Neural cell (in vitro differentiated cells): ENCODE measurements at regions not wholly inside any gene's neighbourhood (a gene's known extent, or its start where the extent isn't known, plus 50 kb on each side); places are given as distances from the start of the nearest gene placed in this dataset.
"Not testable (repeated sequence)": the region's sequence is repeated elsewhere in the genome, so short reads cannot be mapped to it uniquely, and the experiment has no call there.

Experiments
- H2AFZ ChIP-seq: fragments of 200-600, 300-800 bp; sonication (generic), shearing (Covaris generic); 2 replicates; pipeline ENCODE4 v1.6.0; 2014; ENCODE audit warnings: low read depth, mild to moderate bottlenecking, antibody characterized with exemption, low read length, moderate library complexity
- H3F3A ChIP-seq: fragments of 200-600 bp; shearing (Covaris generic); 2 replicates; pipeline ENCODE4 v1.6.1; 2016; ENCODE audit warnings: mild to moderate bottlenecking, moderate library complexity, mixed read lengths, antibody characterized with exemption, low read length; ENCODE audit not compliant: insufficient read depth, poor library complexity, severe bottlenecking
- H3K27ac ChIP-seq: fragments of 200-600, 300-800 bp; sonication (generic), shearing (Covaris generic); 2 replicates; pipeline ENCODE4 v1.5.1; 2014; ENCODE audit warnings: mild to moderate bottlenecking, low read length, moderate library complexity
- H3K27me3 ChIP-seq: fragments of 300-800, 200-600 bp; sonication (generic), shearing (Covaris generic); 2 replicates; pipeline ENCODE4 v1.6.0; 2014; ENCODE audit warnings: mild to moderate bottlenecking, low read depth, low read length, moderate library complexity; ENCODE audit not compliant: insufficient read depth
- H3K36me3 ChIP-seq: fragments of 300-800, 200-600 bp; sonication (generic), shearing (Covaris generic); 2 replicates; pipeline ENCODE4 v1.5.1; 2014; ENCODE audit warnings: mild to moderate bottlenecking, antibody characterized with exemption, low read length, moderate library complexity; ENCODE audit not compliant: insufficient read depth
- H3K4me2 ChIP-seq: fragments of 300-800, 200-600 bp; sonication (generic), shearing (Covaris generic); 2 replicates; pipeline ENCODE4 v1.6.0; 2014; ENCODE audit warnings: mild to moderate bottlenecking, low read length
- H3K4me3 ChIP-seq: fragments of 300-800, 200-600 bp; sonication (generic), shearing (Covaris generic); 2 replicates; pipeline ENCODE4 v1.5.1; 2014; ENCODE audit warnings: mild to moderate bottlenecking, low read length, moderate library complexity
- H3K79me2 ChIP-seq: fragments of 200-600 bp; shearing (Covaris generic); replicated peaks from 2 replicates; pipeline ENCODE4 v1.6.0; 2014; ENCODE audit warnings: mild to moderate bottlenecking, low read length, moderate library complexity; ENCODE audit not compliant: insufficient read depth
- H3K9ac ChIP-seq: fragments of 300-800, 200-600 bp; sonication (generic), shearing (Covaris generic); 2 replicates; pipeline ENCODE4 v1.6.1; 2016; ENCODE audit warnings: mild to moderate bottlenecking, low read length, mixed read lengths
- H3K9me2 ChIP-seq: fragments of 200-600 bp; shearing (Covaris generic); 2 replicates; pipeline ENCODE4 v1.6.1; 2016; ENCODE audit warnings: mild to moderate bottlenecking, low read length, mixed read lengths; ENCODE audit not compliant: insufficient read depth
- H3K9me3 ChIP-seq: fragments of 200-600, 300-800 bp; sonication (generic), shearing (Covaris generic); 2 replicates; pipeline ENCODE4 v1.6.1; 2016; ENCODE audit warnings: mild to moderate bottlenecking, mixed run types, low read length, moderate library complexity, mixed read lengths
- H4K20me1 ChIP-seq: fragments of 200-600 bp; shearing (Covaris generic); 2 replicates; pipeline ENCODE4 v1.6.1; 2016; ENCODE audit warnings: mild to moderate bottlenecking, mixed run types; ENCODE audit not compliant: insufficient read depth
- EP300 ChIP-seq: fragments of 450-650 bp; conservative IDR thresholded peaks from 2 replicates; pipeline ENCODE4 v1.6.1; 2014; ENCODE audit warnings: antibody characterized with exemption, mild to moderate bottlenecking, moderate library complexity; ENCODE audit not compliant: poor library complexity, severe bottlenecking
- EZH2 ChIP-seq: fragments of 200-600, 300-800 bp; shearing (Covaris generic), sonication (generic); IDR thresholded peaks from 2 replicates; pipeline ENCODE4 v1.6.1; 2014; ENCODE audit warnings: antibody characterized with exemption, low read length, borderline replicate concordance, mild to moderate bottlenecking; ENCODE audit not compliant: insufficient read depth, poor library complexity, severe bottlenecking
- POLR2AphosphoS5 ChIP-seq: IDR thresholded peaks from 2 replicates; pipeline ENCODE4 v1.6.1; 2012
- RAD21 ChIP-seq: fragments of 450-650 bp; conservative IDR thresholded peaks from 2 replicates; pipeline ENCODE4 v1.6.1; 2014; ENCODE audit warnings: antibody characterized with exemption, mild to moderate bottlenecking, moderate library complexity
- SMC3 ChIP-seq: fragments of 450-650 bp; conservative IDR thresholded peaks from 2 replicates; pipeline ENCODE4 v1.6.1; 2014; ENCODE audit warnings: antibody characterized with exemption, mild to moderate bottlenecking, moderate library complexity; ENCODE audit not compliant: poor library complexity
- TAF1 ChIP-seq: IDR thresholded peaks from 2 replicates; pipeline ENCODE4 v1.6.1; 2012; ENCODE audit warnings: low read depth
- TF ChIP-seq, protein P1 (sequence below): IDR thresholded peaks from 2 replicates; pipeline ENCODE4 v1.6.1; 2012; ENCODE audit warnings: borderline replicate concordance
- TF ChIP-seq, protein P2 (sequence below): fragments of 450-650 bp; IDR thresholded peaks from 2 replicates; pipeline ENCODE4 v1.5.1; 2014; ENCODE audit warnings: antibody characterized with exemption, mild to moderate bottlenecking, moderate library complexity; ENCODE audit not compliant: poor library complexity, severe bottlenecking

DNA sequence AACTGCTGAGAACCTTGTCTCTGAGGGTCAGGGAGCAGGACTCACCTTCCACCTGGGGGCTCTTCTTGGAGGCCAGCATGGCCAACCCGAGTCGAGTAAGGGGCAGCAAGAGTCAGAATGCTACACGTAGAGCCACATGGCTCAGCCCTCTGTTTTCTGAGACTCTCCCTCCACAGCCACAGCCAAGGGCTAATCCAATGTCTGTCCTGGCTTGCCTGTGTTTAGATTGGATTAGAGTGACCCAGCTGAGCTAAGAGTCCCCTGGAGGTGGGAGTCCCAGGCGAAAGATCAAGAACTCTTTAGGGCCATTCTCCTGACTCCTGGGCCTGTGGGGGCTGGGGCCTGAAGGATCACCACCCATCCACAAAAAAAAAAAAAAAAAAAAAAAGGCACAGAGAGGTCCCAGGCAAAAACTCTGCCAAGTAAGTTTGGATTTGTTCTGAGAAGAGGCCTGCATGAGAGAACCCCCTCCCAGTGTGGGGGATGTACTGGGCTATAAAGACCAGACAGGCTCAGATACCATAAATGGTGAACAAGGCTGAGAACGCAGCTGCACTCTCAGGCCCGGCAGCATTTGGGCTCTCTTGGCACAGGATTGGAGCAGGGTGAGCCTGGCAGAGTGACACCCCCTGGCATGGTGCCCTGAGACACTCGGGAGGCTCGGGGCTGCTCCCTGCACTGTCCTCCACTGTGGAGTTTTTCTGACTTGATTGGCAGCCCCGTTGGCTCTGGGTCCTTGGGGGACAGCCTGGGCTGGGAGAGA is 88.0 kb upstream of the OSBPL11 start:
- Histone ChIP-seq H3F3A (no peaks in the 10 kb centered on the region), H2AFZ (no peak overlapping the region), H3K79me2 (no peaks in the 10 kb centered on the region), H3K36me3 (no peaks in the 10 kb centered on the region), H3K9ac (no peak overlapping the region), H3K27ac (no peak overlapping the region), H3K4me2 (no peak overlapping the region), H4K20me1 (no peaks in the 10 kb centered on the region), H3K27me3 (no peaks in the 10 kb centered on the region), H3K4me3 (no peak overlapping the region), H3K9me2 (no peaks in the 10 kb centered on the region), H3K9me3 (no peaks in the 10 kb centered on the region)
- no peak for TF ChIP-seq EP300
- TF ChIP-seq EZH2, result no peak
- TF ChIP-seq SMC3, result no peak
- no peak for TF ChIP-seq TAF1
- TF ChIP-seq, protein P1, sequence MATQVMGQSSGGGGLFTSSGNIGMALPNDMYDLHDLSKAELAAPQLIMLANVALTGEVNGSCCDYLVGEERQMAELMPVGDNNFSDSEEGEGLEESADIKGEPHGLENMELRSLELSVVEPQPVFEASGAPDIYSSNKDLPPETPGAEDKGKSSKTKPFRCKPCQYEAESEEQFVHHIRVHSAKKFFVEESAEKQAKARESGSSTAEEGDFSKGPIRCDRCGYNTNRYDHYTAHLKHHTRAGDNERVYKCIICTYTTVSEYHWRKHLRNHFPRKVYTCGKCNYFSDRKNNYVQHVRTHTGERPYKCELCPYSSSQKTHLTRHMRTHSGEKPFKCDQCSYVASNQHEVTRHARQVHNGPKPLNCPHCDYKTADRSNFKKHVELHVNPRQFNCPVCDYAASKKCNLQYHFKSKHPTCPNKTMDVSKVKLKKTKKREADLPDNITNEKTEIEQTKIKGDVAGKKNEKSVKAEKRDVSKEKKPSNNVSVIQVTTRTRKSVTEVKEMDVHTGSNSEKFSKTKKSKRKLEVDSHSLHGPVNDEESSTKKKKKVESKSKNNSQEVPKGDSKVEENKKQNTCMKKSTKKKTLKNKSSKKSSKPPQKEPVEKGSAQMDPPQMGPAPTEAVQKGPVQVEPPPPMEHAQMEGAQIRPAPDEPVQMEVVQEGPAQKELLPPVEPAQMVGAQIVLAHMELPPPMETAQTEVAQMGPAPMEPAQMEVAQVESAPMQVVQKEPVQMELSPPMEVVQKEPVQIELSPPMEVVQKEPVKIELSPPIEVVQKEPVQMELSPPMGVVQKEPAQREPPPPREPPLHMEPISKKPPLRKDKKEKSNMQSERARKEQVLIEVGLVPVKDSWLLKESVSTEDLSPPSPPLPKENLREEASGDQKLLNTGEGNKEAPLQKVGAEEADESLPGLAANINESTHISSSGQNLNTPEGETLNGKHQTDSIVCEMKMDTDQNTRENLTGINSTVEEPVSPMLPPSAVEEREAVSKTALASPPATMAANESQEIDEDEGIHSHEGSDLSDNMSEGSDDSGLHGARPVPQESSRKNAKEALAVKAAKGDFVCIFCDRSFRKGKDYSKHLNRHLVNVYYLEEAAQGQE, result no peak
- TF ChIP-seq POLR2AphosphoS5, result no peak

DNA sequence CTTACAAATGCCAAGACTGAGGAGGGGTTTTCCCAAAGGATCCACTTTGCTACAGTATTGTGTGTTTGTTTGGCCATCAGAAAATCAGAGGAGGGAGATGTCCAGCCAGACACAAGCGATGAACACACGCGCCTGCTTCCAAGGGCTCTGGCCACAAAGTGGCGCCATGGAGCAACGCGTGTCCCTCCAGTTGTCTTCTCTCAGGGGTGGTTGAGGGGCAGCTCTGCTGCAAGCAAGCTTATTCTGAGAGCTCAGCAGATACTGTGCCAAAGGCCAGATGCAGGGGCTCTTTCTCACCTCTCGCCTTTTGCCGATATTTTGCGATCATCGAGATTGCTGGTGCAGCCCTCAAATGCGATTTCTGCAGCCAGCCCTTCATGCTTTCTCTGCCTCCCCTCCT is 88.9 kb upstream of the OSBPL11 start:
- no peaks in the 10 kb centered on the region for H3K9me2 ChIP-seq
- no peaks in the 10 kb centered on the region for H3F3A ChIP-seq
- H3K9ac ChIP-seq, result no peak overlapping the region
- no peak overlapping the region for H3K4me2 ChIP-seq
- no peak overlapping the region for H2AFZ ChIP-seq
- no peaks in the 10 kb centered on the region for H3K27me3 ChIP-seq
- TF ChIP-seq, protein P2, sequence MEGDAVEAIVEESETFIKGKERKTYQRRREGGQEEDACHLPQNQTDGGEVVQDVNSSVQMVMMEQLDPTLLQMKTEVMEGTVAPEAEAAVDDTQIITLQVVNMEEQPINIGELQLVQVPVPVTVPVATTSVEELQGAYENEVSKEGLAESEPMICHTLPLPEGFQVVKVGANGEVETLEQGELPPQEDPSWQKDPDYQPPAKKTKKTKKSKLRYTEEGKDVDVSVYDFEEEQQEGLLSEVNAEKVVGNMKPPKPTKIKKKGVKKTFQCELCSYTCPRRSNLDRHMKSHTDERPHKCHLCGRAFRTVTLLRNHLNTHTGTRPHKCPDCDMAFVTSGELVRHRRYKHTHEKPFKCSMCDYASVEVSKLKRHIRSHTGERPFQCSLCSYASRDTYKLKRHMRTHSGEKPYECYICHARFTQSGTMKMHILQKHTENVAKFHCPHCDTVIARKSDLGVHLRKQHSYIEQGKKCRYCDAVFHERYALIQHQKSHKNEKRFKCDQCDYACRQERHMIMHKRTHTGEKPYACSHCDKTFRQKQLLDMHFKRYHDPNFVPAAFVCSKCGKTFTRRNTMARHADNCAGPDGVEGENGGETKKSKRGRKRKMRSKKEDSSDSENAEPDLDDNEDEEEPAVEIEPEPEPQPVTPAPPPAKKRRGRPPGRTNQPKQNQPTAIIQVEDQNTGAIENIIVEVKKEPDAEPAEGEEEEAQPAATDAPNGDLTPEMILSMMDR, result no peak
- TF ChIP-seq POLR2AphosphoS5, result no peak
- TF ChIP-seq, protein P1, result no peak
- TF ChIP-seq EZH2, result no peak
- TF ChIP-seq SMC3, result no peak
- no peak for TF ChIP-seq RAD21
- no peak for TF ChIP-seq EP300
- no peak for TF ChIP-seq TAF1
- H4K20me1 ChIP-seq, result no peaks in the 10 kb centered on the region
- no peak overlapping the region for H3K4me3 ChIP-seq
- H3K36me3 ChIP-seq, result no peaks in the 10 kb centered on the region
- H3K79me2 ChIP-seq, result no peaks in the 10 kb centered on the region
- no peak overlapping the region for H3K27ac ChIP-seq
- H3K9me3 ChIP-seq, result no peaks in the 10 kb centered on the region

DNA sequence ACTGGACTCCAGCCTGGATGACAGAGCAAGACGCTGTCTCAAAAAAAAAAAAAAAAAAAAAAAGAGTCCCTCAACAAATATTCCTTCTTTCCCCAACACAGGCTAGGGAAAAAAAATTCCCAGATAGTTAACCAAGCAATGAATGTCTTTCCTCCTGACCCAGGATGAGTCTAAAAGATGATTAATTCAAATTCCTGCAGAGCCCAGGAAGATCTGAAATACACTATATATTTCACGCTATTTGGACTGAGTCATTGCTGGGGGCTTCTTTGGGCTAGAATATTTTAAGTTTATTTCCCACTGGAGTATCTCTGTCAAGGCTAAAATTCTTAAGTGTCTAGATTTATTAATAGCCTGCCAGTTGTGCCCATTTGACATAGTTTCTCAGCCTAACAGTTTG is 90.4 kb upstream of the OSBPL11 start:
- not testable (repeated sequence) for H3K9me3 ChIP-seq, H3K36me3 ChIP-seq, H3K79me2 ChIP-seq, H3K9ac ChIP-seq, H2AFZ ChIP-seq, H3F3A ChIP-seq, H3K27me3 ChIP-seq, H3K9me2 ChIP-seq, H3K4me3 ChIP-seq, H3K27ac ChIP-seq, H4K20me1 ChIP-seq, H3K4me2 ChIP-seq
